Peyer's patch (tissue), 4 donors: ENCODE measurements at regions not wholly inside any gene's neighbourhood (a gene's known extent, or its start where the extent isn't known, plus 50 kb on each side); places are given as distances from the start of the nearest gene placed in this dataset.

Source experiments
- CTCF ChIP-seq, 6 experiments: fragments of 450-650 bp in 4 of 6; fragments of 200-600 bp in 2 of 6; sonication (generic) in 1 of 6; IDR thresholded peaks; one replicate each; pipeline ENCODE4 v1.5.1; 2017 to 2019; ENCODE audit warnings: antibody characterized with exemption in 6 of 6, mild to moderate bottlenecking in 3 of 6, moderate library complexity in 1 of 6
- POLR2A ChIP-seq, 2 donors: fragments of 450-650 bp; IDR thresholded peaks; one replicate each; pipeline ENCODE4 v1.5.1; 2017; ENCODE audit warnings: antibody characterized with exemption in 2 of 2, mild to moderate bottlenecking in 2 of 2, moderate library complexity in 2 of 2

DNA sequence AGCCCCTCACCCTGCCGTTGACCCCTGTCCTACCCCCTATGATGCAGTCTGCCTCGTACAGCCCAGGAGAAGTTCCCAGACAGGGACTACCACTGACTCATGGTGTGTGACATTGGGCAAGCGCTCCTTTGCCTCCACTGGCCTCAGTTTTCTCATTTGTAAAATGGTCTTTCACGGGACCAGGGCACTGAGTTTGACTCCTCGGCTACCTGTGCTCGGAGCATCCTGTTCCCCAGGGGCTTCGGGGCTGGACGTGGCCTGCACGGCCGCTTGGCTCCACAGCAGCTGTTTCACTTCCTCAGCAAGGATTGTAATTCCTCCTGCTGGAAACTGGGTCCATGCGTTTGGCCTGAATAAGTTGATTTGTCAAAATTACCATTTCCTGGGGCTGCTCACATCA is 277.3 kb downstream of the MATN1 start:
- TF ChIP-seq CTCF (IDR thresholded peaks at IDR 0.05) (no peak), POLR2A (IDR thresholded peaks at IDR 0.05) (no peak)
